ENCODE measurements at regions not wholly inside any gene's neighbourhood (a gene's known extent, or its start where the extent isn't known, plus 50 kb on each side); places are given as distances from the start of the nearest gene placed in this dataset.

GRCh38 chr21:28444111-28444510, 548.6 kb downstream of the LTN1 start:
- Histone ChIP-seq H3K4me2 (ENCODE audit: insufficient read depth, low read length) (peak overlapping the region; percentile 44), H4K20me1 (ENCODE audit: insufficient read depth, low read length) (no peaks in the 10 kb centered on the region), H3K36me3 (ENCODE audit: insufficient read depth, low read length) (no peaks in the 10 kb centered on the region), H3K9me3 (ENCODE audit: low read depth, low read length) (no peaks in the 10 kb centered on the region), H3K27ac (ENCODE audit: low read depth, low read length) (peak overlapping the region; percentile 97), H3K27me3 (ENCODE audit: insufficient read depth, low read length) (no peaks in the 10 kb centered on the region), H3K4me3 (ENCODE audit: insufficient read depth, low read length) (no peak overlapping the region), H2AFZ (ENCODE audit: low read length) (no peak overlapping the region), H3K79me2 (ENCODE audit: insufficient read depth, low read length) (no peaks in the 10 kb centered on the region), H3K4me1 (ENCODE audit: insufficient read depth, low read length) (peaks cover 61% of the 10 kb centered on the region)
- TF ChIP-seq, protein P1, sequence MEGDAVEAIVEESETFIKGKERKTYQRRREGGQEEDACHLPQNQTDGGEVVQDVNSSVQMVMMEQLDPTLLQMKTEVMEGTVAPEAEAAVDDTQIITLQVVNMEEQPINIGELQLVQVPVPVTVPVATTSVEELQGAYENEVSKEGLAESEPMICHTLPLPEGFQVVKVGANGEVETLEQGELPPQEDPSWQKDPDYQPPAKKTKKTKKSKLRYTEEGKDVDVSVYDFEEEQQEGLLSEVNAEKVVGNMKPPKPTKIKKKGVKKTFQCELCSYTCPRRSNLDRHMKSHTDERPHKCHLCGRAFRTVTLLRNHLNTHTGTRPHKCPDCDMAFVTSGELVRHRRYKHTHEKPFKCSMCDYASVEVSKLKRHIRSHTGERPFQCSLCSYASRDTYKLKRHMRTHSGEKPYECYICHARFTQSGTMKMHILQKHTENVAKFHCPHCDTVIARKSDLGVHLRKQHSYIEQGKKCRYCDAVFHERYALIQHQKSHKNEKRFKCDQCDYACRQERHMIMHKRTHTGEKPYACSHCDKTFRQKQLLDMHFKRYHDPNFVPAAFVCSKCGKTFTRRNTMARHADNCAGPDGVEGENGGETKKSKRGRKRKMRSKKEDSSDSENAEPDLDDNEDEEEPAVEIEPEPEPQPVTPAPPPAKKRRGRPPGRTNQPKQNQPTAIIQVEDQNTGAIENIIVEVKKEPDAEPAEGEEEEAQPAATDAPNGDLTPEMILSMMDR (IDR thresholded peaks at IDR 0.05; ENCODE audit: extremely low read depth, low read depth, low read length) = no peak
- no peak for DNase-seq (ENCODE audit: insufficient read length, low spot score, missing footprints)

- TF ChIP-seq, protein P1 (IDR thresholded peaks at IDR 0.05; ENCODE audit: extremely low read depth, low read depth, low read length) = no peak
These were observed 550.1 kb downstream of the LTN1 start for GRCh38 chr21:28442624-28443023.

DNA sequence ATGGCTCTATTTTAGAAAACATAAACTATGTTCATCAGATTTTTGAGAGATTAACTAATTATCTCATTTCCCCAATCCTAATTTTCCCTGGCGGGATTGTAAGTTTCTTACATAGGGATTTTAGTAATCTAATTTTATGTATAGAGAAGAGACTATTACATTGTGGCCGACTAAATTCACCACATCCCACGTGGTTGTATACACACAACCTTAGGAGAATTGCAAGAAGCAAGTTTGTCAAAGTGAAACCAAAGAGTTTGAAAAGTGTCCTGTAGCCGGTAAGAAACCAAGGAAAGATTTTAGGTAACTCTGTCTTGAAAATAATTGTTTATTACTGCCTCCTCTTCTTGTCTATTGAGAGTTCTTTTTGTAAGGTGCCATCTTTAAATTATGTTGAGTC, 550.6 kb downstream of the LTN1 start:
- no peaks in the 10 kb centered on the region for H3K79me2 ChIP-seq (ENCODE audit: insufficient read depth, low read length)
- H3K4me2 ChIP-seq (ENCODE audit: insufficient read depth, low read length) = peak overlapping the region; percentile 57
- H3K4me3 ChIP-seq (ENCODE audit: insufficient read depth, low read length) = no peak overlapping the region
- H3K27ac ChIP-seq (ENCODE audit: low read depth, low read length) = peak overlapping the region; percentile 97
- H3K27me3 ChIP-seq (ENCODE audit: insufficient read depth, low read length) = no peaks in the 10 kb centered on the region
- H4K20me1 ChIP-seq (ENCODE audit: insufficient read depth, low read length) = no peaks in the 10 kb centered on the region
- peaks cover 52% of the 10 kb centered on the region for H3K4me1 ChIP-seq (ENCODE audit: insufficient read depth, low read length)
- H3K36me3 ChIP-seq (ENCODE audit: insufficient read depth, low read length) = no peaks in the 10 kb centered on the region
- H2AFZ ChIP-seq (ENCODE audit: low read length) = peak overlapping the region; percentile 12
- TF ChIP-seq, protein P1 (IDR thresholded peaks at IDR 0.05; ENCODE audit: extremely low read depth, low read depth, low read length) = no peak
- no peaks in the 10 kb centered on the region for H3K9me3 ChIP-seq (ENCODE audit: low read depth, low read length)
- no peak for DNase-seq (ENCODE audit: insufficient read length, low spot score, missing footprints)

More at GRCh38 chr21:28442624-28443023, 550.1 kb downstream of the LTN1 start:
- peak overlapping the region; percentile 57 for H3K4me2 ChIP-seq (ENCODE audit: insufficient read depth, low read length)
- no peaks in the 10 kb centered on the region for H3K36me3 ChIP-seq (ENCODE audit: insufficient read depth, low read length)
- H3K27ac ChIP-seq (ENCODE audit: low read depth, low read length) = peak overlapping the region; percentile 97
- H2AFZ ChIP-seq (ENCODE audit: low read length) = no peak overlapping the region
- no peak overlapping the region for H3K4me3 ChIP-seq (ENCODE audit: insufficient read depth, low read length)
- peak; percentile 52 for DNase-seq (ENCODE audit: insufficient read length, low spot score, missing footprints)
- H3K79me2 ChIP-seq (ENCODE audit: insufficient read depth, low read length) = no peaks in the 10 kb centered on the region
- no peaks in the 10 kb centered on the region for H3K9me3 ChIP-seq (ENCODE audit: low read depth, low read length)
- no peaks in the 10 kb centered on the region for H3K27me3 ChIP-seq (ENCODE audit: insufficient read depth, low read length)
- H3K4me1 ChIP-seq (ENCODE audit: insufficient read depth, low read length) = peaks cover 54% of the 10 kb centered on the region
- H4K20me1 ChIP-seq (ENCODE audit: insufficient read depth, low read length) = no peaks in the 10 kb centered on the region

DNA sequence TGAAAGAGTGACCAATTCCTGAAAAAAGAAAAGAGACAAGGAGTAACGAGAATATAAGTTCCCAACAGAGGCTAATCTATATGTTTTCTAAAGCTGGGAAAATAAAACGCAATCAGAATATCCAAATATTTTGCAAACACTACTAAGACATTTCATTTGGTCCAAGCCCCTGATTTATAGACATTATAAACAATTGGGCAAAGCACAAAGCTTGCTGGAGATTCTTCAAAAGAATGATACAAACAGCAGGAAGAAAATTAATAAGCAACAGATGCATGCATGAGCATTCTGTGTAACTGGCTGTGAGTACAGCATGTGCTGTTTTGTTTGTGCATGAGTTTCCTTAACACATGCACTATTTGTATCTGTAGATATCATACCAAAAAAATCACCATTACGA, 552.9 kb downstream of the LTN1 start:
- Histone ChIP-seq H2AFZ (ENCODE audit: low read length) (peak overlapping the region; percentile 4), H3K27me3 (ENCODE audit: insufficient read depth, low read length) (no peaks in the 10 kb centered on the region), H3K27ac (ENCODE audit: low read depth, low read length) (no peak overlapping the region), H3K4me2 (ENCODE audit: insufficient read depth, low read length) (no peak overlapping the region), H3K4me3 (ENCODE audit: insufficient read depth, low read length) (no peak overlapping the region), H3K79me2 (ENCODE audit: insufficient read depth, low read length) (no peaks in the 10 kb centered on the region), H3K9me3 (ENCODE audit: low read depth, low read length) (no peaks in the 10 kb centered on the region), H3K36me3 (ENCODE audit: insufficient read depth, low read length) (no peaks in the 10 kb centered on the region), H3K4me1 (ENCODE audit: insufficient read depth, low read length) (peaks cover 47% of the 10 kb centered on the region), H4K20me1 (ENCODE audit: insufficient read depth, low read length) (no peaks in the 10 kb centered on the region)
- TF ChIP-seq, protein P1 (IDR thresholded peaks at IDR 0.05; ENCODE audit: extremely low read depth, low read depth, low read length) = no peak
- DNase-seq (ENCODE audit: insufficient read length, low spot score, missing footprints) = no peak

Data from osteoblast (primary cell).